Calu3 (cell line): ENCODE measurements at regions not wholly inside any gene's neighbourhood (a gene's known extent, or its start where the extent isn't known, plus 50 kb on each side); places are given as distances from the start of the nearest gene placed in this dataset.
"Not testable (repeated sequence)": the region's sequence is repeated elsewhere in the genome, so short reads cannot be mapped to it uniquely, and the experiment has no call there.

ENCODE experiments used
- BruUV-seq: library from RNA; stranded (reverse); fragments of 400-500 nt; replicated peaks from 2 replicates; lab custom pipeline; 2021; lab: Mats Ljungman, UMichigan
- CTCF ChIA-PET: fragments of 300-600 bp; sonication (Branson Sonifier 250); formaldehyde crosslinking; loops from one replicate; lab custom pipeline; 2022; ENCODE audit warnings: antibody characterized with exemption; lab: Charles Lee
- DNase-seq: peaks from one replicate; pipeline ENCODE4 v3.0.0; 2022
- H3K27ac Mint-ChIP-seq: one replicate; pipeline ENCODE4 v1.8.0; 2022; ENCODE audit warnings: mixed read lengths; ENCODE audit not compliant: unreplicated experiment
- H3K27me3 Mint-ChIP-seq: one replicate; pipeline ENCODE4 v1.8.0; 2022; ENCODE audit warnings: mixed read lengths; ENCODE audit not compliant: unreplicated experiment
- H3K36me3 Mint-ChIP-seq: one replicate; pipeline ENCODE4 v1.8.0; 2022; ENCODE audit warnings: mild to moderate bottlenecking, moderate library complexity, mixed read lengths; ENCODE audit not compliant: insufficient read depth, unreplicated experiment
- H3K4me1 Mint-ChIP-seq: one replicate; pipeline ENCODE4 v1.8.0; 2022; ENCODE audit warnings: mild to moderate bottlenecking, low read depth, mixed read lengths; ENCODE audit not compliant: unreplicated experiment
- H3K4me3 Mint-ChIP-seq: one replicate; pipeline ENCODE4 v1.8.0; 2022; ENCODE audit warnings: mild to moderate bottlenecking, low read depth, moderate library complexity, mixed read lengths; ENCODE audit not compliant: unreplicated experiment
- H3K9me3 Mint-ChIP-seq: one replicate; pipeline ENCODE4 v1.8.0; 2022; ENCODE audit warnings: low read depth, mixed read lengths; ENCODE audit not compliant: unreplicated experiment
- intact Hi-C: fragments of 100-400 bp; cut with micrococcal nuclease; formaldehyde crosslinking; loops from one replicate; pipeline ENCODE4 v1.10.0; 2022; ENCODE audit not compliant: unreplicated experiment

DNA sequence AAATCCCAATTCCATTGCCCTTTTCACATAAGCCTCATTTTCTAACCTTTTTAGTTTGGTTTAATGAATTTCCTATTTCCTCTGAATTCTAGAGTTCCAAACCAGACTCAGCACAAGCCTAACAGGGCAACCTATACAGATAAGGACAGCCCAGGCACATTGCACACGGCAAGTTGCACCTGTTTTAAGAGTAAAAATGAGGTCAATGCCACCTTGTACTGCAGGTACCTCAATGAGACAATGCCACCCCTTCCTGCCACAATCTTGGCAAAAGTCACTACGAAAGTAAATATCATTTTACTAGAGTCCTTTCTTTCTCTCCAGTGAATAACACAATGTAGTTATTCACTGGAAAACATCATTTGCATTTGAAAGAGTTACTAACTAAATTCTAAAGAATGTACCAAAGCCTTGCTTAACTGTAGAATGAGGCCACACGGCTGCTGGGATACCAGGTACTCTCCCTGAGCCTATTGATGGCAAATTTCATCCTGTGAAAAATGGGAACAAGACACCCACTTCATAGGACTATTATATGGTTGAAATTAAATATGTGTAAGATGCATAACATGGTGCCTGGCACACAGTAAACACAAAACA, 123.2 kb upstream of the NBPF26 start:
- H3K36me3 Mint-ChIP-seq, H3K9me3 Mint-ChIP-seq, intact Hi-C loops, DNase-seq, H3K27me3 Mint-ChIP-seq, CTCF ChIA-PET, BruUV-seq, H3K4me1 Mint-ChIP-seq, H3K4me3 Mint-ChIP-seq, H3K27ac Mint-ChIP-seq: not testable (repeated sequence)

DNA sequence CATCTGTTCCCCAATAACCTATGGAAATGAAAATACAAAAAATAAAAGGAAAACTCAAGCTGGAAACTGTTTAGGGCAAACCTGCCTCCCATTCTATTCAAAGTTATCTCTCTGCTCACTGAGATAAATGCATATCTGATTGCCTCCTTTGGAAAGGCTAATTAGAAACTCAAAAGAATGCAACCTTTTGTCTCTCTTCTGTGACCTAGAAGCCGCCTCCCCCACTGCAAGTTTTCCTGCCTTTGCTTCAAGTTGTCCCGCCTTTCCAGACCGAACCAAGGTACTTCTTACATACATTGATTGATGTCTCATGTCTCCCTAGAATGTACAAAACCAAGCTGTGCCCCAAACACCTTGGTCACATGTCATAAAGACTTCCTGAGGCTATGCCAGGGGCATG, 115.9 kb upstream of the NBPF26 start:
- H3K4me1 Mint-ChIP-seq, H3K9me3 Mint-ChIP-seq, H3K27ac Mint-ChIP-seq, BruUV-seq, CTCF ChIA-PET, H3K27me3 Mint-ChIP-seq, H3K36me3 Mint-ChIP-seq, intact Hi-C loops, H3K4me3 Mint-ChIP-seq, DNase-seq: not testable (repeated sequence)

- H3K27ac Mint-ChIP-seq, H3K9me3 Mint-ChIP-seq, CTCF ChIA-PET, H3K4me1 Mint-ChIP-seq, H3K4me3 Mint-ChIP-seq, H3K36me3 Mint-ChIP-seq, DNase-seq, BruUV-seq, intact Hi-C loops, H3K27me3 Mint-ChIP-seq: not testable (repeated sequence)
These were observed 115.3 kb upstream of the NBPF26 start for GRCh38 chr1:120608314-120609014.

GRCh38 chr1:120609015-120609573, 114.7 kb upstream of the NBPF26 start:
- H3K36me3 Mint-ChIP-seq, BruUV-seq, H3K27ac Mint-ChIP-seq, H3K9me3 Mint-ChIP-seq, CTCF ChIA-PET, intact Hi-C loops, DNase-seq, H3K27me3 Mint-ChIP-seq, H3K4me1 Mint-ChIP-seq, H3K4me3 Mint-ChIP-seq: not testable (repeated sequence)

GRCh38 chr1:120609834-120610233, 113.9 kb upstream of the NBPF26 start:
- DNase-seq, CTCF ChIA-PET, H3K4me1 Mint-ChIP-seq, H3K9me3 Mint-ChIP-seq, BruUV-seq, H3K36me3 Mint-ChIP-seq, H3K4me3 Mint-ChIP-seq, H3K27me3 Mint-ChIP-seq, H3K27ac Mint-ChIP-seq, intact Hi-C loops: not testable (repeated sequence)

DNA sequence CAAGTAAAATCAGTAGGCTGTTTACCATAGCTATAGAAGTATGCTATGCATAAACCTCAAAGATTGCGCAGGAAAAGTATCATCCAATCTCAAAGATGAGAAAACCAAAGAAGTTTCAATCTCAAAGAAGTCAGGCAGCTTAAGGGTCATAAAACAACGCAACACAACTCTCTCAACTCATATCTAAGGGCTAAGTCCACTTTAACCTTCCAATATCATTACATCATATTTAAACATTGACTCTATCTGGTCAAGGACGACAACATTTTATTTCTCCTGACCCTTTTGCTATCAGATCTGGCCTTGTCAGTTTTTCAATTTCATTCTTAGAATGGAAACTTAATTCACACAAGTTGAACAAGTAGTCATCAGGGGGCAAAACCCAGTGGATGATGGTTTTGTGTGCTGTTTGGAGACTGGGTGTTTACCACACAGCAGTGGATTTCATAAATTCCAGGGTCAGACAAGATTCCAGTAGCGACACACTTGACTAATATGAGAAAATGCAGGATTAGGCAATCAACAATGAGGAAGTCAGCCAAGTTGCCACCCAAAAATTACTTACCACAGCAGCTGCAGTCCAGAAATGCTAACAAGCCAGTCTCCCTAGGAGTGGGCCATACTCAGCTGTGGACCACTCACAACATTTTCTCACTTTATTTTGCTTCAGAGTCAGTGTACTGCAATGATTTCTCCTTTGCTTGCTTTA, 108.7 kb upstream of the NBPF26 start:
- CTCF ChIA-PET, DNase-seq, H3K4me1 Mint-ChIP-seq, H3K36me3 Mint-ChIP-seq, intact Hi-C loops, BruUV-seq, H3K27ac Mint-ChIP-seq, H3K4me3 Mint-ChIP-seq, H3K27me3 Mint-ChIP-seq, H3K9me3 Mint-ChIP-seq: not testable (repeated sequence)

- H3K9me3 Mint-ChIP-seq, H3K4me3 Mint-ChIP-seq, BruUV-seq, intact Hi-C loops, H3K27me3 Mint-ChIP-seq, H3K36me3 Mint-ChIP-seq, CTCF ChIA-PET, H3K4me1 Mint-ChIP-seq, DNase-seq, H3K27ac Mint-ChIP-seq: not testable (repeated sequence)
These were observed 106.3 kb upstream of the NBPF26 start for GRCh38 chr1:120617493-120617892.

DNA sequence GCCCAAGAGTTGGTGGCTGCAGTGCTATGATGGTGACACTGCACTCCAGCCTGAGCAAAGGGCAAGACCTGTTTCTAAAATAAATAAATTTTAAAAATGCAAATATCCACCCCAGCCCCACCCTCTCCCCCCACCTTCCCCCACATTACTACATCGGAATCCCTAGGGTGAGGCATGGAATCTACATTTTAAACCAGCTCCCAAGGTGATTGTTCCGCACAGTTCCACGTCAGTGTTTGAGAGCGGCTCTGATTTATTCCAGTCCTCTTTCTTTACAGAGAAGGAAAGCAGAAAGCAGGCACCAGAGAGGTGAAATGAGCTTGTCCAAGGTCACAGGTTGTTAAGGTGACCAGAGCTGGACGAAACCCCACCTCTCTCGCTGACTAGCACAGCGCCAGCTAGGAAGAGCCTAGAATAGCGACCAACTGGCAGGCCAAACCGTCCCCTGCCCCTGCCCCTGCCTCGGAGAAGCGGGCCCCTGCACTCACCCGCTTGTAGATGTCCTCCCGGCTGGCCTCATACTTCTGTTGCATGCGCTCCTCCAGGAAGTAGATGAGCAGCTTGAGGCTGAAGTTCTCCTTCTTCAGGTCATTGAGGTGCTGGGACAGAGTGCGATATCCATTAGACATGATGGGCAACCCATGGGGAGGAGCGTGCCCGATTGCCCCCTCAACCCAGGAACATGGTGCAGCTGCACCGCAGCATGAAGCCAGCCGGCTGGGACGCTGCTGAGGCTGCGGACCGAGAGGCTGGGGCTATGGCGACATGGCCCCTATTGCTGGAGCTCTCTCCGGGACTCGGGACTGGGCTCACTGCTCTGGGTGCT, 103.7 kb upstream of the NBPF26 start:
- H3K36me3 Mint-ChIP-seq, CTCF ChIA-PET, H3K27ac Mint-ChIP-seq, H3K27me3 Mint-ChIP-seq, intact Hi-C loops, BruUV-seq, H3K4me3 Mint-ChIP-seq, H3K4me1 Mint-ChIP-seq, H3K9me3 Mint-ChIP-seq, DNase-seq: not testable (repeated sequence)

- H3K4me1 Mint-ChIP-seq, H3K27ac Mint-ChIP-seq, intact Hi-C loops, BruUV-seq, DNase-seq, CTCF ChIA-PET, H3K27me3 Mint-ChIP-seq, H3K36me3 Mint-ChIP-seq, H3K4me3 Mint-ChIP-seq, H3K9me3 Mint-ChIP-seq: not testable (repeated sequence)
These were observed 103.1 kb upstream of the NBPF26 start for GRCh38 chr1:120620693-120620969.
